Left cardiac atrium (tissue), 4 donors: ENCODE measurements at regions not wholly inside any gene's neighbourhood (a gene's known extent, or its start where the extent isn't known, plus 50 kb on each side); places are given as distances from the start of the nearest gene placed in this dataset.
"Not testable (repeated sequence)": the region's sequence is repeated elsewhere in the genome, so short reads cannot be mapped to it uniquely, and the experiment has no call there.

ENCODE experiments used
- ATAC-seq, 2 donors: fragments of 200-7000 bp; cut with Tn5 transposase; one replicate each; pipeline ENCODE4 v1.9.1; 2020; ENCODE audit warnings: mild to moderate bottlenecking in 2 of 2, moderate library complexity in 2 of 2
- DNase-seq: peaks from one replicate; pipeline ENCODE4 v3.0.0-alpha.2; 2020
- intact Hi-C, 2 donors: fragments of 100-400 bp; cut with DNase I; formaldehyde crosslinking; loops; one replicate each; pipeline versions ENCODE4 v1.14.1 to v1.15.1; 2022 to 2023
- donor health status: DM: no; HTN: yes; CAD: no.
- donor health status: DM: no; HTN: yes; CAD: no; lungs with severe emphysema.
- donor health status: DM: yes; HTN: yes; CAD: no.
- donor health status: Dilated cardiomyopathy.

DNA sequence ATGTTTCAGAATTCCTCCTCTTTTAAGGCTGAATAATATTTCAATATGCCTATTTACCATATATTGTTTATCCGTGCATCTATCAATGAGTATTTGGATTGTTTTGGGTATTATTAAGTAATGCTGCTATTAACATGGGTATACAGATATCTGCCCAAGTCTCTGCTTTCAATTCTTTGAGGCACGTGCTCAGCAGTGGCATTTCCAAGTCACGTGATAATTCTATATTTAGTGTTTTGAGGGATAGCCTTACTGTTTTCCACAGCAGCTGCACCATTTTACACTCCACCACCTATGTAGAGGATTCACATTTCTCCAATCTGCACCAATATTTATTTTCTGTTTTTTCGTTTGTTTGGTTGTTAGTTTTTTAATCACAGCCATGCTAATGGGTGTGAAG is 636.8 kb upstream of the ANKRD30A start:
- DNase-seq (no peak), ATAC-seq (no peak)
- intact Hi-C loops: no loop called here

DNA sequence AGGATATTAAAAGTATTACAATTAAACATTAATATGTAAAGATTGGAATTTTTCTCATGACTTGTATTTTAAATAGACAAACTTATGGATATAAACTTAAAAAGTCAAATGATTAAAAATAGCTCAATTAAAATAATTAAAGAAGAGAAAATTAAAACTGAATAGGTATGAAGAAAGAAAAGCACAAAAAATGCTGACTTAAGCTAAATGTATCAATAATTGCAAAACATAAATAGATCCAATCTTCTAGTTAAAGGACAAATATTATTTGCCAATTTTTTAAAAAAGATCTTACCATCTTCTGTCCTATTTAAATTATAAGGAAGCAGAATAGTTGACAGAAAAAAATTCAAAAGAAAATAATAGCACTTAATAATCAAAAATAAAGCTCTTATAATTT is 646.3 kb upstream of the ANKRD30A start:
- intact Hi-C loops: no loop called here
- ATAC-seq: no peak
- DNase-seq: no peak

GRCh38 chr10:36476399-36476798 is 649.0 kb upstream of the ANKRD30A start:
- ATAC-seq (no peak), DNase-seq (no peak)
- intact Hi-C loops: no loop called here

DNA sequence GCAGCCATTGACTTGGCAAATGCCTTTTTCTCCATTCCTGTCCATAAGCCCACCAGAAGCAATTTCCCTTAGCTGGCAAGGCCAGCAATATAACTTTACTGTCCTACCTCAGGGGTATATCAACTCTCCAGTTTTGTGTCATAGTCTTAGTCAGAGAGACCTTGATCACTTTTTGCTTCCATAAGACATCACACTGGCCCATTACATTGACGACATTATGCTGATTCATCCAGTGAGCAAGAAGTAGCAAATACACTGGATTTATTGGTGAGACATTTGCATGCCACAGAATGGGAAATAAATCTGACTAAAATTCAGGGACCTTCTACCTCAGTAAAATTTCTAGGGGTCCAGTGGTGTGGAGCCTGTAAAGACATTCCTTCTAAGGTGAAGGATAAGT is 649.7 kb upstream of the ANKRD30A start:
- intact Hi-C loops: no loop called here
- DNase-seq: no peak
- ATAC-seq: no peak

GRCh38 chr10:36474456-36474855 is 650.9 kb upstream of the ANKRD30A start:
- no peak for ATAC-seq
- intact Hi-C loops: no loop called here
- no peak for DNase-seq

GRCh38 chr10:36473122-36473521 is 652.3 kb upstream of the ANKRD30A start:
- ATAC-seq (no peak), DNase-seq (no peak)
- intact Hi-C loops: no loop called here

- no peak for DNase-seq
- no peak for ATAC-seq
- intact Hi-C loops: no loop called here
Measured at GRCh38 chr10:36469585-36469984, 655.8 kb upstream of the ANKRD30A start.

GRCh38 chr10:36468620-36469019 is 656.8 kb upstream of the ANKRD30A start:
- DNase-seq (no peak), ATAC-seq (no peak)

DNA sequence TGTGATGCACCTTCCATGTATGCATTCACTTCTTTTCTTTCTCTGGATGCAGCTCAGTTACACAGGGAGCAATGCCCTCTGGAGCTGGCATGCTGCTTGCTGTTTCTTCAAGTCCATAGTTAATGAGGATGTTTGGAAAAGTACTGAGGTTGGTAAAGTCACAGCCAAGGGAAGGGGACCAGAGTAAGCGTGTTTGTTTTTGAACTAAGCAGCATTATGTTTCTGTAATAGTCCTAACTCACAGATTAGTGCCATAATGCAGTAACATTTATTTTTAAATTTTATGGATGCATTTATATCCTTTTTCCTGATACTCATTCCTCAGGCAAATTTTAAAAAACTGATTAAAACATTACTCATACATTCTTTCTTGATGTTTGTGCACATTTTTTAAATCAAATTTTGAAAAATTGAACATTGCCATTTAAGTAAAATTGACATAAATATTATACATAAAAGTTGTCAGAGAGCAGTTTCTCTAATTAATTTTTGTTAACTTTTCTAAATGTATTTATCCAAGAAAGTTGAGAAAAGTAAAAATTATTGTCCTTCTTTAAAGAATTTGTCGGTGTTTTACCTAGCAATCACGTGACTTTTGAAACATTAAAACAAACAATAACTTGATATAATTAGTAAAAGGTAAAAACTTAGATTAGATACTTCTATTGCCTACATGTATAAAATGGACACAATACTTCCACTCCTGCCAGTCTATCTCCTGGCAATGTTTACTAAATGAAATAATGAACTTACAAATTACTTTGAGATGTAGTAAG is 659.6 kb upstream of the ANKRD30A start:
- intact Hi-C loops: no loop called here
- DNase-seq (no peak), ATAC-seq (no peak)

More at GRCh38 chr10:36468620-36469019, 656.8 kb upstream of the ANKRD30A start:
- intact Hi-C loops: no loop called here

DNA sequence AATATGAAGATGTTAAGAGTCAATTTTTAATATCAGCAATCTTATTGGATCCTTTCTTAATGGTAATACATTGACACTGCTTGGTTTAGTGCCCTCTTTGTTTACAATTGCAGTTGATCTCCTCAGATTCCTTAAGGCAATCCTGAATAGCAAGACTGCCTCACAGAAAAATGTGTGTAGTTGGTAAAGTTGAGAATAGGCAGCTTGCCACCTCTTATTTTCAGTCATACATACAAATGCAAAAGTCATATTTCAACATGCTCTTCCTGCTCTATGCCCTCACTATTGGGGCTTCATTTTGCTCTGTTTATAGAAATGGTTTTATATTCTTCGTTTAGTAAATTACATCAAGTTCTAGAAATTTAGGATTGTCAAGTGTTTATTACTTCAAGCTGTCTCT is 661.1 kb upstream of the ANKRD30A start:
- ATAC-seq (no peak), DNase-seq (no peak)
- intact Hi-C loops: no loop called here

- ATAC-seq (peak in 1 of 2 donors; percentile 61), DNase-seq (no peak)
- intact Hi-C loops: no loop called here
Measured at GRCh38 chr10:36463390-36463789, 662.0 kb upstream of the ANKRD30A start.

DNA sequence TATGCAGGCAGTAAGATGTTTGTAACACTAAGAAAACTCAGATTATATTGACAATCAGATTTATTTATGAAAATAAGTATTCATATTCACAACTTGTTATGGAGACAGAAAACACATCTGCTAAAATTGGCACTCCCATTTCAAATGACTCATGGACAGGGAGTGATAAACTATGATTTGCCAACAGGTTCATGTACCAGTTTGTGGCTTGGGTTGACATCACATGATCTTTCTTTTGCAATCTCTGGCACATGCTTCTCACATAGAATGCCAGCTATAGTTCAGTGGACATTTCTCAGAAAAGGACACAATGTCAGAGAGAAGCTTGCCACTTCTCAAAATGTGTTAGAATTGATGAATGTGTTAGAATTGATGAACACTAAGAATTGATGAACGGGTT is 663.2 kb upstream of the ANKRD30A start:
- ATAC-seq (peak in 1 of 2 donors; percentile 62), DNase-seq (no peak)

DNA sequence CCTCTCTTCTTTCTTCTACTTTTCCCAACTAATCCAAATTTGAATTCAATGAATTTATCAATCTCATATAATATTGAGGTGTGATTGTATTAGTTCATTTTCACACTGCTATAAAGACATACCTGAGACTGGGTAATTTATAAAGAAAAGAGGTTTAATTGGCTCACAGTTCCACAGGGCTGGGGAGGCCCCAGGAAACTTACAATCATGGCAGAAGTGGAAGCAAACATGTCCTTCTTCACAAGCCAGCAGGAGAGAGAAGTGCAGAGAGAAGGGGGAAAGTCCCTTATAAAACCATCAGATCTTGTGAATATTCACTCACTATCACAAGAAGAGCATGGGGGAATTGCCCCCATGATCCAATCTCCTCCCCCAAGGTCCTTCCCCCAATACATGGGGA is 667.0 kb upstream of the ANKRD30A start:
- DNase-seq: not testable (repeated sequence)

More for the DNA sequence above, 663.2 kb upstream of the ANKRD30A start:
- intact Hi-C loops: no loop called here

DNA sequence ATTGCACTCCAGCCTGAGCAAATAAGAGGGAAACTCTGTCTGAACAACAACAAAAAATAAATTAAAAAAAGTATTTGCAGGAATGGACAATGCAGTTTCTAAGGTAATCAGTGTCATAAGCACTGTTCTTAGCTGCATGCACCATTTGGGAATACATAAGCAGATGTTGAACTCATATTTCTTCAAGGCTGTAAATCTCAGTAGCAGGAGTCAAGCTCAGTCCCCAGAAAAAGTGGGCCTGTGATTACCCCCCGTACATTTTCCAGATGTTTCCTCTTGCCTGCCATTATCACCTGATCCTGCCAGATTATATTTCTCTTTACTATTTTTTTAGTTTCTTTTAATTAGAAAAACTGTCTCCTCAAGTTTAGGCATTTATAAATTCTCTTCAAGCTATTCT is 667.6 kb upstream of the ANKRD30A start:
- ATAC-seq (no peak), DNase-seq (no peak)
- intact Hi-C loops: no loop called here

More for the DNA sequence above, 667.0 kb upstream of the ANKRD30A start:
- intact Hi-C loops, ATAC-seq: not testable (repeated sequence)

DNA sequence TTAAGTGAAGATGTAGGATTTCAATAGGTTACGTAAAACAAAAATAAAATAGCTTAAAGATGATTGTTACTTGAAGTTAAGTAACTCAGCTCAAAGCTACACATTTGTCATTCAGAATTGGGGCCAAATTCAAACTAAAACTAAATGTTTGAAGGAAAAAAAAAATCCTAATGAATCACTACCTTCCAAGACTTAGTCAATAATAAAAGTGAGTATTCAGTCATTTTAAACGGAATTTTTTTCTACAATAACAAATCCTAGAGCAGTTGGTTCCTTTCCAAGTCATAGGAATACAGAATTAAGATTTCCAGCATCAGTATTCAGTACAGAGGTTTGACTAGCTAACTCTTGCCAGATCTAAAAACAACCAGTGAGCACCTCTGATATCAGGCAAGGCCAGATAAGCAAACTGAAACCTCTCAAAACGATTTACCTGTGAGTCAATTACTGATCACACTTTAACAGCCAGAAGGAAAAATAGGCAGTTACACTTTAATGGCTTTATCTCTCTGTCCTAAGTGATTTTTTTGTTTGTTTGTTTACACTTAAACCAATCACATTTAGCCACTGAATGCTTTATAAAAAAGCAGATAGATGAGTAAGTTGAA is 669.8 kb upstream of the ANKRD30A start:
- DNase-seq (no peak), ATAC-seq (no peak)
- intact Hi-C loops: no loop called here

DNA sequence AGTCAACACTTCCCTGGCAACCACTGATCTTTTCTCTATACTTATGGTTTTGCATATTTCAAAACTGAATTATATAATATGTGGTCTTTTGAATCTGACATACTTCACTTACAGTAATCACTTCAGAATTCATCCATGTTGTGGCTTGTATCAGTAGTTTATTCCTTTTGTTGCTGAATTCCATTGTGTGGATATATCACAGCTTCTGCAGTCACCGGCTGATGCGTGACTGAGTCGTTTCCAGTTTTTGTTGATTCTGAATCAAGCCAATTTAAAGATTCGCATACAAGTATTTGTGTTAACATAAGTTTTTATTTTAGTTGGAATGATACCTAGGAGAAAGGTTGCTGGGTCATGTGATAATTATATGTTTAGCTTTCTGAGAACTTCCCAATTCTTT is 672.5 kb upstream of the ANKRD30A start:
- intact Hi-C loops: no loop called here
- DNase-seq (no peak), ATAC-seq (no peak)

GRCh38 chr10:36451391-36451970 is 673.9 kb upstream of the ANKRD30A start:
- DNase-seq: no peak
- intact Hi-C loops: no loop called here

GRCh38 chr10:36450380-36450779 is 675.0 kb upstream of the ANKRD30A start:
- intact Hi-C loops: no loop called here
- peak; percentile 86 to 96 for ATAC-seq
- peak; percentile 45 for DNase-seq

More at GRCh38 chr10:36451391-36451970, 673.9 kb upstream of the ANKRD30A start:
- no peak for ATAC-seq

DNA sequence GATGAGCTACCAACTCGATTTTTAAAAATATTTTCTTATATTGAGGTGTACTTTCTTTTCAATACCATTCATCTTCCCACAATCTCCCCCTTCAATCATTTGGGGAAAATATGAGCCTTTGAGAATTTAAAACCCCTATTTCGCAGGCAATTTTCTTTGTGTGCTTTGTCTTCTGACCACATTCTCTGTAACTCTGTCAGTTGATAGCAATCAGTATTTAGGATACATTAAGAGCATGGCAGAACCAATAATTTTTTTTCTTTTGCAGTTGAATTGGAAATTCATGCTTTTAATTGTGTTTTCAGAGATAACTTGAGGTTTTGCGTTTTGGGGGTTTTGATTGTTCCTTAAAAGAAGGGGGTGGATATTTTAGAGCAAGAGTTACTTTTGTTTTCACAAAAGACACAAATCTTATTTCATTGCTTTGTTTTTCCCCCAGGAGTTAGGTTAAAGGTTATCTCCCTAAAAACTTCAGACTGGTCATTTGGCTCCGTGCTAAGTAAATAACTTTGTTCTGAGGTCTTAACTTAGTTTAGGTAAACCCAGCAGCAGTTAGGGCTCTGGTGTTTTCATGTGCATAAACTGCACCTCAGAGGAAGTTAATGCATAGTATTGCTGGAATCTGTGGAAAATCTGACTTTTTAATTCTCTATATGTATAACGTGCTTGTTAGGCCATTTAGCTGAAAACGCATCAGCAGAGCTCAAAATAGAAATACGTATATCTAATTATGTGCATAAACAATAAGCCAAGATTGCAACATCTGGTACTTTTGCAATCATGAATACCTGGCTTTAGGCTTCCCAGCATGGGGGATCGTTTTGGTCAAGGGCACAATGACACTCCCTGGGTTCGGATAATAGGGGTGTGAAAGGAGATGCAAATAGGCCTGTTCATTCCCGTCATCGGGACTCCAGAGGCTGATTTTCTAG is 676.4 kb upstream of the ANKRD30A start:
- intact Hi-C loops: loop anchor here in 1 of 2 donors (10.0 kb wide), 1 partner anchor 284 kb away; no protein-coding TSS in a partner anchor
- ATAC-seq: no peak
- no peak for DNase-seq
